ENCODE measurements at regions not wholly inside any gene's neighbourhood (a gene's known extent, or its start where the extent isn't known, plus 50 kb on each side); places are given as distances from the start of the nearest gene placed in this dataset.
"Not testable (repeated sequence)": the region's sequence is repeated elsewhere in the genome, so short reads cannot be mapped to it uniquely, and the experiment has no call there.

- not testable (repeated sequence) for DNase-seq (ENCODE audit: low read depth)
Measured at GRCh38 chr21:13934887-13935342, 275.8 kb downstream of the LIPI start.

- DNase-seq (ENCODE audit: low read depth) = not testable (repeated sequence)
Measured at GRCh38 chr21:13923175-13923574, 287.6 kb downstream of the LIPI start.

- not testable (repeated sequence) for DNase-seq (ENCODE audit: low read depth)
Measured at GRCh38 chr21:13921455-13921854, 289.3 kb downstream of the LIPI start.

GRCh38 chr21:13907385-13907784 is 297.8 kb downstream of the POTED start:
- DNase-seq (ENCODE audit: low read depth) = not testable (repeated sequence)

GRCh38 chr21:13896596-13897247 is 287.1 kb downstream of the POTED start:
- not testable (repeated sequence) for DNase-seq (ENCODE audit: low read depth)

- not testable (repeated sequence) for DNase-seq (ENCODE audit: low read depth)
Measured at GRCh38 chr21:13893617-13894016, 284.0 kb downstream of the POTED start.

- DNase-seq (ENCODE audit: low read depth) = not testable (repeated sequence)
Measured at GRCh38 chr21:13893025-13893424, 283.4 kb downstream of the POTED start.

- not testable (repeated sequence) for DNase-seq (ENCODE audit: low read depth)
Measured at GRCh38 chr21:13892146-13892751, 282.7 kb downstream of the POTED start.

- DNase-seq (ENCODE audit: low read depth) = not testable (repeated sequence)
Measured at GRCh38 chr21:13889176-13889575, 279.6 kb downstream of the POTED start.

GRCh38 chr21:13883641-13884395 is 274.2 kb downstream of the POTED start:
- not testable (repeated sequence) for DNase-seq (ENCODE audit: low read depth)

- not testable (repeated sequence) for DNase-seq (ENCODE audit: low read depth)
Measured at GRCh38 chr21:13877503-13877902, 267.9 kb downstream of the POTED start.

GRCh38 chr21:13876999-13877398 is 267.4 kb downstream of the POTED start:
- not testable (repeated sequence) for DNase-seq (ENCODE audit: low read depth)

- not testable (repeated sequence) for DNase-seq (ENCODE audit: low read depth)
Measured at GRCh38 chr21:13874001-13874400, 264.4 kb downstream of the POTED start.

GRCh38 chr21:13854638-13855037 is 245.1 kb downstream of the POTED start:
- DNase-seq (ENCODE audit: low read depth) = no peak

- DNase-seq (ENCODE audit: low read depth) = not testable (repeated sequence)
Measured at GRCh38 chr21:13850808-13851207, 241.2 kb downstream of the POTED start.

GRCh38 chr21:13849489-13849888 is 239.9 kb downstream of the POTED start:
- not testable (repeated sequence) for DNase-seq (ENCODE audit: low read depth)

GRCh38 chr21:13846718-13847117 is 237.1 kb downstream of the POTED start:
- DNase-seq (ENCODE audit: low read depth) = not testable (repeated sequence)

- DNase-seq (ENCODE audit: low read depth) = not testable (repeated sequence)
Measured at GRCh38 chr21:13844574-13844973, 235.0 kb downstream of the POTED start.

- not testable (repeated sequence) for DNase-seq (ENCODE audit: low read depth)
Measured at GRCh38 chr21:13843081-13843480, 233.5 kb downstream of the POTED start.

- DNase-seq (ENCODE audit: low read depth) = not testable (repeated sequence)
Measured at GRCh38 chr21:13827666-13828065, 218.1 kb downstream of the POTED start.

GRCh38 chr21:13827201-13827600 is 217.6 kb downstream of the POTED start:
- no peak for DNase-seq (ENCODE audit: low read depth)

- not testable (repeated sequence) for DNase-seq (ENCODE audit: low read depth)
Measured at GRCh38 chr21:13826511-13826910, 216.9 kb downstream of the POTED start.

Measured in LHCN-M2 (cell line).